Stimulated activated memory B cell treated with anti-CD40 and anti-IgM and Interleukin-4, amounts not matched to agents 10 μg/mL and 1 μg/mL and 100 μg/mL, for 72 hours (primary cell): ENCODE measurements at regions not wholly inside any gene's neighbourhood (a gene's known extent, or its start where the extent isn't known, plus 50 kb on each side); places are given as distances from the start of the nearest gene placed in this dataset.
A peak's percentile ranks its signal among the peaks of the same experiment; 100 is the strongest.

Experiments used
- ATAC-seq: fragments of 150-1000 bp; cut with Tn5 transposase; 2 replicates; pipeline ENCODE4 v1.10.0; 2021
- H3K27ac Mint-ChIP-seq: one replicate; pipeline ENCODE4 v1.8.0; 2022; ENCODE audit warnings: mild to moderate bottlenecking, mixed read lengths
- H3K27me3 Mint-ChIP-seq: one replicate; pipeline ENCODE4 v1.8.0; 2022; ENCODE audit warnings: mixed read lengths
- H3K36me3 Mint-ChIP-seq: one replicate; pipeline ENCODE4 v1.8.0; 2022; ENCODE audit warnings: mixed read lengths
- H3K4me1 Mint-ChIP-seq: one replicate; pipeline ENCODE4 v1.8.0; 2022; ENCODE audit warnings: mixed read lengths
- H3K4me3 Mint-ChIP-seq: one replicate; pipeline ENCODE4 v1.8.0; 2022; ENCODE audit warnings: mild to moderate bottlenecking, moderate library complexity, mixed read lengths
- H3K9me3 Mint-ChIP-seq: one replicate; pipeline ENCODE4 v1.8.0; 2022; ENCODE audit warnings: mixed read lengths

- Mint-ChIP-seq H3K27ac (no peak overlapping the region), H3K4me1 (no peaks in the 10 kb centered on the region), H3K36me3 (no peaks in the 10 kb centered on the region), H3K27me3 (no peaks in the 10 kb centered on the region), H3K4me3 (no peak overlapping the region), H3K9me3 (peaks cover 12% of the 10 kb centered on the region)
- no peak for ATAC-seq
Measured at GRCh38 chr18:78126536-78126935, 853.1 kb upstream of the SALL3 start.

GRCh38 chr18:78127041-78127440 is 852.6 kb upstream of the SALL3 start:
- Mint-ChIP-seq H3K9me3 (peaks cover 12% of the 10 kb centered on the region), H3K27me3 (no peaks in the 10 kb centered on the region), H3K27ac (no peak overlapping the region), H3K36me3 (no peaks in the 10 kb centered on the region), H3K4me1 (no peaks in the 10 kb centered on the region), H3K4me3 (no peak overlapping the region)
- ATAC-seq: no peak

- H3K4me1 Mint-ChIP-seq: no peaks in the 10 kb centered on the region
- H3K36me3 Mint-ChIP-seq: no peaks in the 10 kb centered on the region
- no peaks in the 10 kb centered on the region for H3K27me3 Mint-ChIP-seq
- H3K4me3 Mint-ChIP-seq: no peak overlapping the region
- ATAC-seq: no peak
- H3K27ac Mint-ChIP-seq: no peak overlapping the region
- peaks cover 12% of the 10 kb centered on the region for H3K9me3 Mint-ChIP-seq
Measured at GRCh38 chr18:78128004-78128403, 851.6 kb upstream of the SALL3 start.

GRCh38 chr18:78129260-78129659 is 850.4 kb upstream of the SALL3 start:
- no peak for ATAC-seq
- Mint-ChIP-seq H3K4me1 (no peaks in the 10 kb centered on the region), H3K27me3 (no peaks in the 10 kb centered on the region), H3K36me3 (no peaks in the 10 kb centered on the region), H3K4me3 (no peak overlapping the region), H3K27ac (no peak overlapping the region), H3K9me3 (peaks cover 12% of the 10 kb centered on the region)

GRCh38 chr18:78130232-78131195 is 849.1 kb upstream of the SALL3 start:
- Mint-ChIP-seq H3K4me3 (no peak overlapping the region), H3K27me3 (no peaks in the 10 kb centered on the region), H3K27ac (no peak overlapping the region), H3K4me1 (no peaks in the 10 kb centered on the region), H3K36me3 (no peaks in the 10 kb centered on the region), H3K9me3 (peaks cover 10% of the 10 kb centered on the region)
- ATAC-seq: peak; percentile 27

- Mint-ChIP-seq H3K9me3 (no peaks in the 10 kb centered on the region), H3K36me3 (no peaks in the 10 kb centered on the region), H3K27me3 (no peaks in the 10 kb centered on the region), H3K4me1 (no peaks in the 10 kb centered on the region), H3K4me3 (no peak overlapping the region), H3K27ac (no peak overlapping the region)
- no peak for ATAC-seq
Measured at GRCh38 chr18:78133729-78134128, 845.9 kb upstream of the SALL3 start.

GRCh38 chr18:78136986-78137385 is 842.6 kb upstream of the SALL3 start:
- no peak overlapping the region for H3K4me3 Mint-ChIP-seq
- H3K36me3 Mint-ChIP-seq: no peaks in the 10 kb centered on the region
- no peaks in the 10 kb centered on the region for H3K4me1 Mint-ChIP-seq
- no peaks in the 10 kb centered on the region for H3K9me3 Mint-ChIP-seq
- no peak for ATAC-seq
- H3K27ac Mint-ChIP-seq: no peak overlapping the region
- no peaks in the 10 kb centered on the region for H3K27me3 Mint-ChIP-seq

- Mint-ChIP-seq H3K36me3 (no peaks in the 10 kb centered on the region), H3K4me3 (no peak overlapping the region), H3K9me3 (no peaks in the 10 kb centered on the region)
Measured at GRCh38 chr18:78138983-78139496, 840.6 kb upstream of the SALL3 start.

GRCh38 chr18:78140294-78140693 is 839.3 kb upstream of the SALL3 start:
- Mint-ChIP-seq H3K9me3 (no peaks in the 10 kb centered on the region), H3K4me3 (no peak overlapping the region), H3K27me3 (no peaks in the 10 kb centered on the region), H3K4me1 (no peaks in the 10 kb centered on the region), H3K27ac (no peak overlapping the region), H3K36me3 (no peaks in the 10 kb centered on the region)
- no peak for ATAC-seq

More at GRCh38 chr18:78138983-78139496, 840.6 kb upstream of the SALL3 start:
- Mint-ChIP-seq H3K27ac (no peak overlapping the region), H3K4me1 (no peaks in the 10 kb centered on the region), H3K27me3 (no peaks in the 10 kb centered on the region)
- no peak for ATAC-seq

- H3K9me3 Mint-ChIP-seq: no peaks in the 10 kb centered on the region
- no peaks in the 10 kb centered on the region for H3K4me1 Mint-ChIP-seq
- H3K4me3 Mint-ChIP-seq: no peak overlapping the region
- no peak for ATAC-seq
- no peaks in the 10 kb centered on the region for H3K27me3 Mint-ChIP-seq
- H3K36me3 Mint-ChIP-seq: no peaks in the 10 kb centered on the region
- no peak overlapping the region for H3K27ac Mint-ChIP-seq
Measured at GRCh38 chr18:78144669-78145068, 834.9 kb upstream of the SALL3 start.

- Mint-ChIP-seq H3K4me3 (no peak overlapping the region), H3K9me3 (no peaks in the 10 kb centered on the region), H3K27ac (no peak overlapping the region), H3K27me3 (no peaks in the 10 kb centered on the region), H3K4me1 (no peaks in the 10 kb centered on the region), H3K36me3 (no peaks in the 10 kb centered on the region)
- ATAC-seq: no peak
Measured at GRCh38 chr18:78145096-78145495, 834.5 kb upstream of the SALL3 start.

- no peaks in the 10 kb centered on the region for H3K27me3 Mint-ChIP-seq
- no peaks in the 10 kb centered on the region for H3K36me3 Mint-ChIP-seq
- no peaks in the 10 kb centered on the region for H3K4me1 Mint-ChIP-seq
Measured at GRCh38 chr18:78146136-78147085, 833.2 kb upstream of the SALL3 start.

GRCh38 chr18:78150590-78150989 is 829.0 kb upstream of the SALL3 start:
- H3K27me3 Mint-ChIP-seq: no peaks in the 10 kb centered on the region
- no peak overlapping the region for H3K4me3 Mint-ChIP-seq
- H3K36me3 Mint-ChIP-seq: no peaks in the 10 kb centered on the region
- no peaks in the 10 kb centered on the region for H3K4me1 Mint-ChIP-seq
- no peak for ATAC-seq
- peaks cover 3% of the 10 kb centered on the region for H3K9me3 Mint-ChIP-seq
- no peak overlapping the region for H3K27ac Mint-ChIP-seq

More at GRCh38 chr18:78146136-78147085, 833.2 kb upstream of the SALL3 start:
- no peak overlapping the region for H3K27ac Mint-ChIP-seq
- ATAC-seq: no peak
- H3K9me3 Mint-ChIP-seq: peaks cover 3% of the 10 kb centered on the region
- no peak overlapping the region for H3K4me3 Mint-ChIP-seq

GRCh38 chr18:78151234-78151633 is 828.4 kb upstream of the SALL3 start:
- H3K4me3 Mint-ChIP-seq: no peak overlapping the region
- no peak overlapping the region for H3K27ac Mint-ChIP-seq
- no peaks in the 10 kb centered on the region for H3K36me3 Mint-ChIP-seq
- H3K9me3 Mint-ChIP-seq: peaks cover 3% of the 10 kb centered on the region
- H3K4me1 Mint-ChIP-seq: no peaks in the 10 kb centered on the region
- no peaks in the 10 kb centered on the region for H3K27me3 Mint-ChIP-seq
- no peak for ATAC-seq
